ENCODE measurements at regions not wholly inside any gene's neighbourhood (a gene's known extent, or its start where the extent isn't known, plus 50 kb on each side); places are given as distances from the start of the nearest gene placed in this dataset.

GRCh38 chr17:70655176-70655958, 486.0 kb downstream of the KCNJ2 start:
- H3K36me3 ChIP-seq (ENCODE audit: insufficient read depth) = no peaks in the 10 kb centered on the region
- H3K4me3 Mint-ChIP-seq = no peak overlapping the region
- no peaks in the 10 kb centered on the region for H3K36me3 Mint-ChIP-seq (ENCODE audit: low read depth)
- H3K9me2 ChIP-seq (ENCODE audit: insufficient read depth) = no peaks in the 10 kb centered on the region
- H3K27ac ChIP-seq (ENCODE audit: low read depth) = no peak overlapping the region
- no peak overlapping the region for H2AFZ ChIP-seq
- no peaks in the 10 kb centered on the region for H3K4me1 Mint-ChIP-seq
- ATAC-seq = no peak
- no peak overlapping the region for H3K27ac Mint-ChIP-seq
- no peak overlapping the region for H3K4me3 ChIP-seq
- TF ChIP-seq EZH2phosphoT487 (IDR thresholded peaks at IDR 0.05; ENCODE audit: unreplicated experiment) = no peak
- TF ChIP-seq, protein P1, sequence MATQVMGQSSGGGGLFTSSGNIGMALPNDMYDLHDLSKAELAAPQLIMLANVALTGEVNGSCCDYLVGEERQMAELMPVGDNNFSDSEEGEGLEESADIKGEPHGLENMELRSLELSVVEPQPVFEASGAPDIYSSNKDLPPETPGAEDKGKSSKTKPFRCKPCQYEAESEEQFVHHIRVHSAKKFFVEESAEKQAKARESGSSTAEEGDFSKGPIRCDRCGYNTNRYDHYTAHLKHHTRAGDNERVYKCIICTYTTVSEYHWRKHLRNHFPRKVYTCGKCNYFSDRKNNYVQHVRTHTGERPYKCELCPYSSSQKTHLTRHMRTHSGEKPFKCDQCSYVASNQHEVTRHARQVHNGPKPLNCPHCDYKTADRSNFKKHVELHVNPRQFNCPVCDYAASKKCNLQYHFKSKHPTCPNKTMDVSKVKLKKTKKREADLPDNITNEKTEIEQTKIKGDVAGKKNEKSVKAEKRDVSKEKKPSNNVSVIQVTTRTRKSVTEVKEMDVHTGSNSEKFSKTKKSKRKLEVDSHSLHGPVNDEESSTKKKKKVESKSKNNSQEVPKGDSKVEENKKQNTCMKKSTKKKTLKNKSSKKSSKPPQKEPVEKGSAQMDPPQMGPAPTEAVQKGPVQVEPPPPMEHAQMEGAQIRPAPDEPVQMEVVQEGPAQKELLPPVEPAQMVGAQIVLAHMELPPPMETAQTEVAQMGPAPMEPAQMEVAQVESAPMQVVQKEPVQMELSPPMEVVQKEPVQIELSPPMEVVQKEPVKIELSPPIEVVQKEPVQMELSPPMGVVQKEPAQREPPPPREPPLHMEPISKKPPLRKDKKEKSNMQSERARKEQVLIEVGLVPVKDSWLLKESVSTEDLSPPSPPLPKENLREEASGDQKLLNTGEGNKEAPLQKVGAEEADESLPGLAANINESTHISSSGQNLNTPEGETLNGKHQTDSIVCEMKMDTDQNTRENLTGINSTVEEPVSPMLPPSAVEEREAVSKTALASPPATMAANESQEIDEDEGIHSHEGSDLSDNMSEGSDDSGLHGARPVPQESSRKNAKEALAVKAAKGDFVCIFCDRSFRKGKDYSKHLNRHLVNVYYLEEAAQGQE (IDR thresholded peaks at IDR 0.05; ENCODE audit: unreplicated experiment) = no peak
- TF ChIP-seq ZNF462 (CRISPR knock-in tag; IDR thresholded peaks at IDR 0.05) = no peak
- no peak for TF ChIP-seq ZNF331 (CRISPR knock-in tag; IDR thresholded peaks at IDR 0.05; ENCODE audit: low read depth)
- no peak for TF ChIP-seq POLR2AphosphoS5 (IDR thresholded peaks at IDR 0.05; ENCODE audit: low read depth)
- no peak for TF ChIP-seq NANOG (IDR thresholded peaks at IDR 0.05; ENCODE audit: borderline replicate concordance)
- TF ChIP-seq JUNB (IDR thresholded peaks at IDR 0.05; ENCODE audit: unreplicated experiment) = no peak
- no peak for TF ChIP-seq CREB1 (CRISPR knock-in tag; IDR thresholded peaks at IDR 0.05; ENCODE audit: low read depth)
- TF ChIP-seq ZNF114 (CRISPR knock-in tag; IDR thresholded peaks at IDR 0.05) = no peak
- TF ChIP-seq STAT1 (IDR thresholded peaks at IDR 0.05; ENCODE audit: unreplicated experiment) = no peak
- TF ChIP-seq EZH2 (IDR thresholded peaks at IDR 0.05; ENCODE audit: low read depth, unreplicated experiment) = no peak
- no peak for TF ChIP-seq ETS1 (IDR thresholded peaks at IDR 0.05)
- no peaks in the 10 kb centered on the region for H4K20me1 ChIP-seq (replicated peaks; ENCODE audit: insufficient read depth)
- no peaks in the 10 kb centered on the region for H3K79me2 ChIP-seq (replicated peaks; ENCODE audit: insufficient read depth)
- no peaks in the 10 kb centered on the region for H3F3A ChIP-seq (replicated peaks; ENCODE audit: low read depth)
- H3K4me1 ChIP-seq (ENCODE audit: insufficient read depth) = no peaks in the 10 kb centered on the region
- no peaks in the 10 kb centered on the region for H3K27me3 Mint-ChIP-seq (ENCODE audit: insufficient read depth, low read depth, poor library complexity)
- DNase-seq (ENCODE audit: low spot score) = no peak
- H3K9me3 Mint-ChIP-seq = no peaks in the 10 kb centered on the region
- no peaks in the 10 kb centered on the region for H3K27me3 ChIP-seq (ENCODE audit: insufficient read depth)
- no peak overlapping the region for H3K4me2 ChIP-seq

Data from GM23338 (cell line).